A673 (cell line): ENCODE measurements at regions not wholly inside any gene's neighbourhood (a gene's known extent, or its start where the extent isn't known, plus 50 kb on each side); places are given as distances from the start of the nearest gene placed in this dataset.

Experiments used
- CTCF ChIP-seq: fragments of 300-800, 200-600 bp; sonication (generic); conservative IDR thresholded peaks from 2 replicates; pipeline ENCODE4 v1.5.1; 2017; ENCODE audit warnings: low read depth, mild to moderate bottlenecking, antibody characterized with exemption, low read length, moderate library complexity, mixed read lengths
- EZH2 ChIP-seq: fragments of 200-600 bp; sonication (generic); IDR thresholded peaks from 2 replicates; pipeline ENCODE4 v1.6.1; 2017; ENCODE audit warnings: borderline replicate concordance, low read depth, mild to moderate bottlenecking, mixed read lengths, antibody characterized with exemption, low read length; ENCODE audit not compliant: poor library complexity, severe bottlenecking

DNA sequence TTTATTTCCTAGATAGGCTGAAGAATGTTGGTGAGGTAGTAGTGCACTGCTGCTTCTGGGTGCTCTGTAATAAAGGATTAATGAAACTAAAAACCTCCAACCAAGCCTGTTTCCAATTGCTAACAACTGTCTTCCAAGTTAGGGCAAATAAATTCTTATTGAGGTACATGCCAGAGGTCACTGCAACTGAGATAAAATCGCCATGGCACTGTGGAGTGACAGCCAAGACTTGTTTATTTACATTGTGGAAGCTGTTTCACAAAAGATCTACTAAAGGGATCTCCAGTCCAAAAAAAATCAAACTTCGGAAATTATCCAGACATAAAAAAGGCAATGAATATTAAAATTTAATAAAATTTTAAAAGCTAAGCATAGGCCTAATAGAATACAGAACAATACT is 65.2 kb downstream of the HYCC1 start:
- TF ChIP-seq CTCF (no peak), EZH2 (no peak)
